ENCODE measurements at regions not wholly inside any gene's neighbourhood (a gene's known extent, or its start where the extent isn't known, plus 50 kb on each side); places are given as distances from the start of the nearest gene placed in this dataset.
"Not testable (repeated sequence)": the region's sequence is repeated elsewhere in the genome, so short reads cannot be mapped to it uniquely, and the experiment has no call there.

GRCh38 chr14:105713836-105714235 lies 187.5 kb downstream of the TMEM121 start:
- H3K4me3 ChIP-seq (ENCODE audit: low read depth, low read length); H3K27me3 ChIP-seq (replicated peaks); in situ Hi-C loops (cut with HindIII; ENCODE audit: low pct_ligation_motif_present, low sequenced_read_pairs); DNase-seq; H3K36me3 ChIP-seq (replicated peaks); H3K27ac ChIP-seq: not testable (repeated sequence)

- DNase-seq; H3K36me3 ChIP-seq (replicated peaks); H3K27me3 ChIP-seq (replicated peaks); H3K4me3 ChIP-seq (ENCODE audit: low read depth, low read length); H3K27ac ChIP-seq; in situ Hi-C loops (cut with HindIII; ENCODE audit: low pct_ligation_motif_present, low sequenced_read_pairs): not testable (repeated sequence)
Observed at GRCh38 chr14:105718787-105719186, 192.4 kb downstream of the TMEM121 start.

- DNase-seq; H3K27me3 ChIP-seq (replicated peaks); H3K36me3 ChIP-seq (replicated peaks); in situ Hi-C loops (cut with HindIII; ENCODE audit: low pct_ligation_motif_present, low sequenced_read_pairs); H3K4me3 ChIP-seq (ENCODE audit: low read depth, low read length); H3K27ac ChIP-seq: not testable (repeated sequence)
Observed at GRCh38 chr14:105720106-105720505, 193.7 kb downstream of the TMEM121 start.

GRCh38 chr14:105720852-105721601 lies 194.6 kb downstream of the TMEM121 start:
- in situ Hi-C loops (cut with HindIII; ENCODE audit: low pct_ligation_motif_present, low sequenced_read_pairs); DNase-seq; H3K36me3 ChIP-seq (replicated peaks): not testable (repeated sequence)

GRCh38 chr14:105721602-105721970 lies 195.2 kb downstream of the TMEM121 start:
- H3K27me3 ChIP-seq (replicated peaks); H3K27ac ChIP-seq; in situ Hi-C loops (cut with HindIII; ENCODE audit: low pct_ligation_motif_present, low sequenced_read_pairs); H3K4me3 ChIP-seq (ENCODE audit: low read depth, low read length); H3K36me3 ChIP-seq (replicated peaks); DNase-seq: not testable (repeated sequence)

More at GRCh38 chr14:105720852-105721601, 194.6 kb downstream of the TMEM121 start:
- H3K27me3 ChIP-seq (replicated peaks); H3K27ac ChIP-seq; H3K4me3 ChIP-seq (ENCODE audit: low read depth, low read length): not testable (repeated sequence)

- H3K36me3 ChIP-seq (replicated peaks); H3K27ac ChIP-seq; in situ Hi-C loops (cut with HindIII; ENCODE audit: low pct_ligation_motif_present, low sequenced_read_pairs); DNase-seq; H3K4me3 ChIP-seq (ENCODE audit: low read depth, low read length); H3K27me3 ChIP-seq (replicated peaks): not testable (repeated sequence)
Observed at GRCh38 chr14:105721996-105722709, 195.8 kb downstream of the TMEM121 start.

GRCh38 chr14:105723271-105723670 lies 196.9 kb downstream of the TMEM121 start:
- H3K27ac ChIP-seq; H3K4me3 ChIP-seq (ENCODE audit: low read depth, low read length); H3K27me3 ChIP-seq (replicated peaks); in situ Hi-C loops (cut with HindIII; ENCODE audit: low pct_ligation_motif_present, low sequenced_read_pairs); DNase-seq; H3K36me3 ChIP-seq (replicated peaks): not testable (repeated sequence)

- H3K27me3 ChIP-seq (replicated peaks); DNase-seq; H3K27ac ChIP-seq; in situ Hi-C loops (cut with HindIII; ENCODE audit: low pct_ligation_motif_present, low sequenced_read_pairs); H3K4me3 ChIP-seq (ENCODE audit: low read depth, low read length); H3K36me3 ChIP-seq (replicated peaks): not testable (repeated sequence)
Observed at GRCh38 chr14:105723776-105724175, 197.4 kb downstream of the TMEM121 start.

GRCh38 chr14:105729825-105730368 lies 203.5 kb downstream of the TMEM121 start:
- H3K36me3 ChIP-seq (replicated peaks); H3K4me3 ChIP-seq (ENCODE audit: low read depth, low read length); DNase-seq; H3K27ac ChIP-seq; H3K27me3 ChIP-seq (replicated peaks); in situ Hi-C loops (cut with HindIII; ENCODE audit: low pct_ligation_motif_present, low sequenced_read_pairs): not testable (repeated sequence)

GRCh38 chr14:105730731-105731130 lies 204.3 kb downstream of the TMEM121 start:
- in situ Hi-C loops (cut with HindIII; ENCODE audit: low pct_ligation_motif_present, low sequenced_read_pairs); H3K27ac ChIP-seq: not testable (repeated sequence)

GRCh38 chr14:105731221-105731985 lies 205.0 kb downstream of the TMEM121 start:
- DNase-seq; in situ Hi-C loops (cut with HindIII; ENCODE audit: low pct_ligation_motif_present, low sequenced_read_pairs); H3K4me3 ChIP-seq (ENCODE audit: low read depth, low read length); H3K27ac ChIP-seq; H3K36me3 ChIP-seq (replicated peaks); H3K27me3 ChIP-seq (replicated peaks): not testable (repeated sequence)

More at GRCh38 chr14:105730731-105731130, 204.3 kb downstream of the TMEM121 start:
- not testable (repeated sequence) for DNase-seq; H3K36me3 ChIP-seq (replicated peaks); H3K4me3 ChIP-seq (ENCODE audit: low read depth, low read length); H3K27me3 ChIP-seq (replicated peaks)

All from brain microvascular endothelial cell (primary cell).